M059J (cell line): ENCODE measurements at regions not wholly inside any gene's neighbourhood (a gene's known extent, or its start where the extent isn't known, plus 50 kb on each side); places are given as distances from the start of the nearest gene placed in this dataset.
A peak's percentile ranks its signal among the peaks of the same experiment; 100 is the strongest.

Source experiments
- DNase-seq: peaks from one replicate; pipeline ENCODE4 v3.0.0-alpha.2; 2012; ENCODE audit warnings: low read depth

GRCh38 chr5:6169660-6170059 lies 208.7 kb downstream of the MED10 start:
- DNase-seq = no peak

- no peak for DNase-seq
These were observed 211.5 kb downstream of the MED10 start for GRCh38 chr5:6166698-6167394.

- no peak for DNase-seq
These were observed 214.4 kb downstream of the MED10 start for GRCh38 chr5:6163913-6164312.

- DNase-seq = no peak
These were observed 216.2 kb downstream of the MED10 start for GRCh38 chr5:6162175-6162574.

GRCh38 chr5:6161257-6161656 lies 217.1 kb downstream of the MED10 start:
- no peak for DNase-seq

GRCh38 chr5:6159832-6160430 lies 218.4 kb downstream of the MED10 start:
- no peak for DNase-seq

GRCh38 chr5:6158974-6159831 lies 219.1 kb downstream of the MED10 start:
- DNase-seq = peak; percentile 57

- DNase-seq = no peak
These were observed 224.1 kb downstream of the MED10 start for GRCh38 chr5:6154216-6154615.

- DNase-seq = no peak
These were observed 232.1 kb downstream of the MED10 start for GRCh38 chr5:6146271-6146670.

- no peak for DNase-seq
These were observed 232.6 kb downstream of the MED10 start for GRCh38 chr5:6145616-6146237.

GRCh38 chr5:6143523-6143922 lies 234.8 kb downstream of the MED10 start:
- no peak for DNase-seq

GRCh38 chr5:6142353-6142752 lies 236.0 kb downstream of the MED10 start:
- DNase-seq = no peak

GRCh38 chr5:6140219-6140618 lies 238.1 kb downstream of the MED10 start:
- DNase-seq = no peak

- DNase-seq = no peak
These were observed 242.4 kb downstream of the MED10 start for GRCh38 chr5:6135977-6136376.

GRCh38 chr5:6134281-6134680 lies 244.1 kb downstream of the MED10 start:
- no peak for DNase-seq

- DNase-seq = no peak
These were observed 252.6 kb downstream of the MED10 start for GRCh38 chr5:6125781-6126180.

GRCh38 chr5:6118691-6119090 lies 259.7 kb downstream of the MED10 start:
- DNase-seq = no peak

GRCh38 chr5:6117212-6117611 lies 261.1 kb downstream of the MED10 start:
- DNase-seq = no peak

GRCh38 chr5:6115852-6116251 lies 262.5 kb downstream of the MED10 start:
- DNase-seq = no peak

GRCh38 chr5:6112538-6112937 lies 265.8 kb downstream of the MED10 start:
- no peak for DNase-seq

- DNase-seq = no peak
These were observed 266.2 kb downstream of the MED10 start for GRCh38 chr5:6112125-6112524.

GRCh38 chr5:6111131-6111530 lies 267.2 kb downstream of the MED10 start:
- no peak for DNase-seq
